Endothelial cell (in vitro differentiated cells): ENCODE measurements at regions not wholly inside any gene's neighbourhood (a gene's known extent, or its start where the extent isn't known, plus 50 kb on each side); places are given as distances from the start of the nearest gene placed in this dataset.

Source experiments
- DNase-seq: peaks from one replicate; pipeline ENCODE4 v3.0.0; 2021; ENCODE audit warnings: low spot score
- H3K27ac Mint-ChIP-seq: one replicate; pipeline ENCODE4 v1.8.0; 2021; ENCODE audit warnings: mixed read lengths, inconsistent platforms; ENCODE audit not compliant: unreplicated experiment
- H3K27me3 Mint-ChIP-seq: one replicate; pipeline ENCODE4 v1.8.0; 2021; ENCODE audit warnings: mild to moderate bottlenecking, moderate library complexity, mixed read lengths, inconsistent platforms; ENCODE audit not compliant: unreplicated experiment
- H3K36me3 Mint-ChIP-seq: one replicate; pipeline ENCODE4 v1.8.0; 2021; ENCODE audit warnings: mild to moderate bottlenecking, low read depth, mixed read lengths, inconsistent platforms; ENCODE audit not compliant: unreplicated experiment
- H3K4me1 Mint-ChIP-seq: one replicate; pipeline ENCODE4 v1.8.0; 2021; ENCODE audit warnings: mild to moderate bottlenecking, mixed read lengths, inconsistent platforms; ENCODE audit not compliant: unreplicated experiment
- H3K4me3 Mint-ChIP-seq: one replicate; pipeline ENCODE4 v1.8.0; 2021; ENCODE audit warnings: mild to moderate bottlenecking, mixed read lengths, inconsistent platforms; ENCODE audit not compliant: unreplicated experiment
- H3K9me3 Mint-ChIP-seq: one replicate; pipeline ENCODE4 v1.8.0; 2021; ENCODE audit warnings: mixed read lengths, inconsistent platforms; ENCODE audit not compliant: unreplicated experiment
- CTCF ChIP-seq: fragments of 200-600 bp; sonication (generic); IDR thresholded peaks from one replicate; pipeline ENCODE4 v1.5.0; 2021; ENCODE audit warnings: antibody characterized with exemption; ENCODE audit not compliant: unreplicated experiment

- H3K27me3 Mint-ChIP-seq, result peaks cover 4% of the 10 kb centered on the region
- no peak overlapping the region for H3K27ac Mint-ChIP-seq
- H3K4me1 Mint-ChIP-seq, result no peaks in the 10 kb centered on the region
- TF ChIP-seq CTCF, result no peak
- no peaks in the 10 kb centered on the region for H3K36me3 Mint-ChIP-seq
- no peak overlapping the region for H3K4me3 Mint-ChIP-seq
- DNase-seq, result no peak
- H3K9me3 Mint-ChIP-seq, result no peaks in the 10 kb centered on the region
Observed at GRCh38 chr7:32256376-32256775, 186.2 kb upstream of the PDE1C start.

GRCh38 chr7:32255036-32255435 lies 184.8 kb upstream of the PDE1C start:
- no peak for DNase-seq
- no peak for TF ChIP-seq CTCF
- Mint-ChIP-seq H3K9me3 (no peaks in the 10 kb centered on the region), H3K4me3 (no peak overlapping the region), H3K27me3 (peaks cover 4% of the 10 kb centered on the region), H3K4me1 (no peaks in the 10 kb centered on the region), H3K36me3 (no peaks in the 10 kb centered on the region), H3K27ac (no peak overlapping the region)

- no peak overlapping the region for H3K4me3 Mint-ChIP-seq
- H3K9me3 Mint-ChIP-seq, result no peaks in the 10 kb centered on the region
- no peak overlapping the region for H3K27ac Mint-ChIP-seq
- no peak for TF ChIP-seq CTCF
- no peak for DNase-seq
- no peaks in the 10 kb centered on the region for H3K4me1 Mint-ChIP-seq
- H3K36me3 Mint-ChIP-seq, result no peaks in the 10 kb centered on the region
- peaks cover 4% of the 10 kb centered on the region for H3K27me3 Mint-ChIP-seq
Observed at GRCh38 chr7:32253299-32253698, 183.1 kb upstream of the PDE1C start.

GRCh38 chr7:32251659-32252058 lies 181.5 kb upstream of the PDE1C start:
- no peaks in the 10 kb centered on the region for H3K9me3 Mint-ChIP-seq
- no peaks in the 10 kb centered on the region for H3K4me1 Mint-ChIP-seq
- no peaks in the 10 kb centered on the region for H3K36me3 Mint-ChIP-seq
- no peak overlapping the region for H3K27ac Mint-ChIP-seq
- DNase-seq, result no peak
- no peak for TF ChIP-seq CTCF
- H3K4me3 Mint-ChIP-seq, result no peak overlapping the region
- H3K27me3 Mint-ChIP-seq, result peaks cover 2% of the 10 kb centered on the region

DNA sequence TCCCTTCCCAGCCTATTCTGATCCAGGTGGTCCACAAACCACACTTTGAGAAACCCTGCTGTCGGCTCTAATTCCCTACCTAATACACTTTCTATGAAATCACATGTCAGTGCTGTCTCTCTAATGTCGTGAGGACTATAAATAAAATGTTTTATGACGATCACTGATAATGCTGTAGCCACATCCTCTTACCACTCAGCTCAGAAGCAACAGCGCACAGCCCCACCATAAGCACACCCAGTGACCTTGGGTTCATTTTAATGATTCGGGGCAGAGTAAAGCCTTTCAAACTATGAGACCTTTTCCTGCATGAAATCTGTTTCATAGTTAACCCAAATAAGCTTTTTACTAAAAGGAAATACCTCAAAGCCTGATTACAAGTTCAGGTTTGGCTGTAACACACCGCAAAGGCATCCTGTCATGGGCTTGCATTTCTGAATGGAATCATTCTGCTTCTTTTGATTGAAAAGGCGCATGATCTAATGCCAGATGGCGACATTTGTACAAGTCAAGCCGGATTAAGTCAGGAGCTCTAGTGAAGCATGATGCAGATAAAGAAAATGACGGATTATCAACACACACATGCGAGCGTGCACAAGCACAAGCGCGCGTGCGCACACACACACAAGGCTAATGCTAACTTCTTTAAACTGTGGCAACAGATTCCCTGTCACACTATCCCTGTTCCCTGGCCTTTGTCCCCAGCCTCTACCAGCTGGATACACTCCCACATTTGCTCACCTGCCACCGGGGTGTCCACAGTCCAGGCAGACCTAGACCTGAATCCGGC lies 180.5 kb upstream of the PDE1C start:
- Mint-ChIP-seq H3K36me3 (no peaks in the 10 kb centered on the region), H3K27ac (no peak overlapping the region), H3K4me1 (no peaks in the 10 kb centered on the region), H3K27me3 (no peaks in the 10 kb centered on the region), H3K4me3 (no peak overlapping the region), H3K9me3 (no peaks in the 10 kb centered on the region)
- no peak for TF ChIP-seq CTCF
- no peak for DNase-seq
